OCI-LY1 (cell line): ENCODE measurements at regions not wholly inside any gene's neighbourhood (a gene's known extent, or its start where the extent isn't known, plus 50 kb on each side); places are given as distances from the start of the nearest gene placed in this dataset.
"Not testable (repeated sequence)": the region's sequence is repeated elsewhere in the genome, so short reads cannot be mapped to it uniquely, and the experiment has no call there.

Experiments used
- H2AFZ ChIP-seq: fragments of 200-600 bp; sonication (generic), shearing (Covaris generic); 2 replicates; pipeline ENCODE4 v1.6.0; 2014; ENCODE audit warnings: antibody characterized with exemption, mild to moderate bottlenecking, low read length
- H3F3A ChIP-seq: fragments of 200-600 bp; sonication (generic), shearing (Covaris generic); 2 replicates; pipeline ENCODE4 v1.6.0; 2014; ENCODE audit warnings: mild to moderate bottlenecking, antibody characterized with exemption, low read length, moderate library complexity; ENCODE audit not compliant: insufficient read depth
- H3K27ac ChIP-seq: fragments of 200-600 bp; sonication (generic); 2 replicates; pipeline ENCODE4 v1.5.1; 2014; ENCODE audit warnings: low read length, mixed run types, mild to moderate bottlenecking, low read depth; ENCODE audit not compliant: poor library complexity, severe bottlenecking
- H3K27me3 ChIP-seq: fragments of 200-600 bp; sonication (generic); 2 replicates; pipeline ENCODE4 v1.6.0; 2014; ENCODE audit warnings: antibody characterized with exemption, mild to moderate bottlenecking, low read length, moderate library complexity; ENCODE audit not compliant: insufficient read depth
- H3K36me3 ChIP-seq: fragments of 200-600 bp; sonication (generic); 2 replicates; pipeline ENCODE4 v1.6.1; 2014; ENCODE audit warnings: mild to moderate bottlenecking, antibody characterized with exemption, low read length, moderate library complexity, mixed read lengths; ENCODE audit not compliant: insufficient read depth
- H3K4me1 ChIP-seq: fragments of 200-600 bp; sonication (generic); 2 replicates; pipeline ENCODE4 v1.5.1; 2014; ENCODE audit warnings: mild to moderate bottlenecking, low read length, moderate library complexity; ENCODE audit not compliant: insufficient read depth, severe bottlenecking
- H3K4me2 ChIP-seq: fragments of 200-600 bp; sonication (generic), shearing (Covaris generic); 2 replicates; pipeline ENCODE4 v1.6.1; 2014; ENCODE audit warnings: low read length
- H3K4me3 ChIP-seq: fragments of 200-600 bp; sonication (generic); 2 replicates; pipeline ENCODE4 v1.5.1; 2014; ENCODE audit warnings: low read length, low read depth, mild to moderate bottlenecking, mixed read lengths; ENCODE audit not compliant: poor library complexity, severe bottlenecking
- H3K79me2 ChIP-seq: fragments of 200-600 bp; shearing (Covaris generic); 2 replicates; pipeline ENCODE4 v1.6.1; 2016; ENCODE audit warnings: mixed run types, low read length, mixed read lengths; ENCODE audit not compliant: insufficient read depth
- H3K9ac ChIP-seq: fragments of 200-600 bp; sonication (generic), shearing (Covaris generic); 2 replicates; pipeline ENCODE4 v1.6.1; 2014; ENCODE audit warnings: mild to moderate bottlenecking, low read length, mixed read lengths
- H3K9me2 ChIP-seq: fragments of 200-600 bp; sonication (generic), shearing (Covaris generic); 2 replicates; pipeline ENCODE4 v1.6.1; 2014; ENCODE audit warnings: low read depth, mild to moderate bottlenecking, low read length, mixed read lengths
- H3K9me3 ChIP-seq: fragments of 200-600 bp; shearing (Covaris generic); 2 replicates; pipeline ENCODE4 v1.6.1; 2014; ENCODE audit warnings: low read length, mixed read lengths
- H4K20me1 ChIP-seq: fragments of 200-600 bp; sonication (generic), shearing (Covaris generic); 2 replicates; pipeline ENCODE4 v1.6.0; 2016; ENCODE audit warnings: mild to moderate bottlenecking, low read length; ENCODE audit not compliant: insufficient read depth
- CTCF ChIP-seq: fragments of 200-600 bp; sonication (generic), shearing (Covaris generic); IDR thresholded peaks from 2 replicates; pipeline ENCODE4 v1.5.1; 2017; ENCODE audit warnings: mild to moderate bottlenecking, antibody characterized with exemption, low read length, moderate library complexity, mixed read lengths
- EZH2 ChIP-seq: fragments of 200-600 bp; sonication (generic), shearing (Covaris generic); IDR thresholded peaks from 2 replicates; pipeline ENCODE4 v1.8.0; 2017; ENCODE audit warnings: borderline replicate concordance, mixed run types, mild to moderate bottlenecking, antibody characterized with exemption, low read length, moderate library complexity, mixed read lengths

DNA sequence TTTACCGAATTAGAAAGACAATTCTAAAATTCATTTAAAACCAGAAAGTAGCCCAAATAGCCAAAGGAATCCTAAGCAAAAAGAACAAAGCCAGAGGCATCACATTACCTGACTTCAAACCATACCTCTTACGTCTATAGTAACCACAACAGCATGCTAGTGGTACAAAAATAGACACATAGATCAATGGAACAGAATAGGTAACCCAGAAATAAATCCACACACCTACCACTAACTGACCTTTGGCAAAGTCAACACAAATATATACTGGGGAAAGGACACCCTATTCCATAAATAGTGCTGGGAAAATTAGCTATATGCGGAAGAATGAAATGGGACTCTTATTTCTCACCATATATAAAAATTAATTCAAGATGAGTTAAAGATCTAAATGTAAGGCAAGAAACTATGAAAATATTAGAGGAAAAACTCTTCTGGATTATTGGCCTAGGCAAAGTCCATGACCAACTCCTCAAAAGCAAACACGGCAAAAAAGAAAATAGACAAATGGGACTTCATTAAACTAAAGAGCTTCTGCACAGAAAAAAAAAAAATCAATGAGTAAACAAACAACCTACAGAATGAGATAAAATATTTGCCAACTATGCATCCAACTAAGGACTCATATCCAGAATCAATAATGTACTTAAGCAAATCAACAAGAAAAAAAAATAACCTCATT, 568.9 kb downstream of the SOX5 start:
- Histone ChIP-seq H3K9me3 (no peaks in the 10 kb centered on the region), H3K4me3 (no peak overlapping the region), H3K9me2 (no peaks in the 10 kb centered on the region), H3K27ac (no peak overlapping the region), H3K79me2 (no peaks in the 10 kb centered on the region), H2AFZ (no peak overlapping the region), H3F3A (no peaks in the 10 kb centered on the region), H3K36me3 (no peaks in the 10 kb centered on the region), H3K27me3 (no peaks in the 10 kb centered on the region), H4K20me1 (no peaks in the 10 kb centered on the region), H3K4me2 (no peak overlapping the region), H3K9ac (no peak overlapping the region), H3K4me1 (no peaks in the 10 kb centered on the region)
- TF ChIP-seq EZH2 (no peak), CTCF (no peak)

DNA sequence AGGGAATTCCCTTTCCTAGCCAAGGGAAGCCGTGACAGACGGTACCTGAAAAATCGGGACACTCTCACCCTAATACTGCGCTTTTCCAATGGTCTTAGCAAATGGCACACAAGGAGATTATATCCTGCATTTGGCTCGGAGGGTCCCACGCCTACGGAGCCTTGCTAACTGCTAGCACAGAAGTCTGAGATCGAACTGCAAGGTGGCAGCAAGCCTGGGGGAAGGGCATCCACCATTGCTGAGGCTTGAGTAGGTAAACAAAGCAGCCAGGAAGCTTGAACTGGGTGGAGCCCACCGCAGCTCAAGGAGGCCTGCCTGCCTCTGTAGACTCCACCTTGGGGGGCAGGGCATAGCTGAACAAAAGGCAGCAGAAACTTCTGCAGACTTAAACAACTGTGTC, 560.6 kb downstream of the SOX5 start:
- H3K9me3 ChIP-seq, H3K9me2 ChIP-seq, H2AFZ ChIP-seq, H3K27ac ChIP-seq, H3K36me3 ChIP-seq, H3K4me3 ChIP-seq, H3K27me3 ChIP-seq, H3K4me1 ChIP-seq, H3K9ac ChIP-seq, H3K4me2 ChIP-seq, H4K20me1 ChIP-seq, H3F3A ChIP-seq, H3K79me2 ChIP-seq: not testable (repeated sequence)

- not testable (repeated sequence) for H3K9ac ChIP-seq, H3K4me2 ChIP-seq, H3K36me3 ChIP-seq, H3K79me2 ChIP-seq, H3K27ac ChIP-seq, H3F3A ChIP-seq, H4K20me1 ChIP-seq, H3K4me3 ChIP-seq, H3K27me3 ChIP-seq, H3K4me1 ChIP-seq, H2AFZ ChIP-seq, H3K9me3 ChIP-seq, H3K9me2 ChIP-seq
Observed at GRCh38 chr12:23389315-23389714, 560.2 kb downstream of the SOX5 start.

DNA sequence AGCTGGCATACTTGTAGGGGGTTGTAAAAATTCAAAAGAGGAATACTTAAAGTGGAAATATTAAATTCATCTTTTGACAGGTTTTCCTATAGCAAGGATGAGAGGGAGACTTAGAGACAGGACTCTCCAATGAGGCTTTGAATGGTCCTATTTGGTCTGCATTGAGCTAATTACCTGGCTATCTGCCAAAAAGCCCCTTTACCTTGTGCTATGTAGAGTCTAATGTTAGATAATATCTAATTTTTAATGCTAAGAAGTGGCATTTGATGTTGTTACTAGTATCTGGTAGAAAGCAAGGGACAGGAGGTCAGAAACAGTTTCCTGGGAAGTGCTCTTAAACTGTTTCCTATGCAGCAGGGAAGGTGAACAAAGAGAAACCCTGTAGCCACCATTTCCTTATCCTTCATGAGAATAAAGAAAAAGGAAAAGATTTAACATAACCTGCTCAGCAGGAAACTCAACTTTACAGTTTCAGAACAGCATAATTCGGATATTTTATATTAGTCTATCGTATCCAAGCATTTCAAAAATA, 550.0 kb downstream of the SOX5 start:
- no peaks in the 10 kb centered on the region for H3K9me2 ChIP-seq
- no peaks in the 10 kb centered on the region for H3F3A ChIP-seq
- H3K4me3 ChIP-seq: no peak overlapping the region
- H2AFZ ChIP-seq: no peak overlapping the region
- no peaks in the 10 kb centered on the region for H3K27me3 ChIP-seq
- TF ChIP-seq CTCF: no peak
- no peak for TF ChIP-seq EZH2
- no peak overlapping the region for H3K4me2 ChIP-seq
- no peak overlapping the region for H3K9ac ChIP-seq
- no peaks in the 10 kb centered on the region for H3K4me1 ChIP-seq
- no peak overlapping the region for H3K27ac ChIP-seq
- H3K79me2 ChIP-seq: no peaks in the 10 kb centered on the region
- H3K36me3 ChIP-seq: no peaks in the 10 kb centered on the region
- no peaks in the 10 kb centered on the region for H3K9me3 ChIP-seq
- H4K20me1 ChIP-seq: no peaks in the 10 kb centered on the region
